HG02870 (cell line): ENCODE measurements at regions not wholly inside any gene's neighbourhood (a gene's known extent, or its start where the extent isn't known, plus 50 kb on each side); places are given as distances from the start of the nearest gene placed in this dataset.

Source experiments
- ATAC-seq: cut with Tn5 transposase; IDR thresholded peaks from one replicate; pipeline ENCODE4 v1.9.1; 2021; ENCODE audit warnings: mild to moderate bottlenecking, moderate library complexity; ENCODE audit not compliant: unreplicated experiment

- no peak for ATAC-seq
These were observed 646.2 kb downstream of the BRD1 start for GRCh38 chr22:49181431-49181830.

GRCh38 chr22:49180683-49181024 lies 647.0 kb downstream of the BRD1 start:
- no peak for ATAC-seq

GRCh38 chr22:49179886-49180682 lies 647.6 kb downstream of the BRD1 start:
- no peak for ATAC-seq

GRCh38 chr22:49179175-49179574 lies 648.5 kb downstream of the BRD1 start:
- no peak for ATAC-seq

GRCh38 chr22:49178246-49179005 lies 649.2 kb downstream of the BRD1 start:
- ATAC-seq, result no peak

GRCh38 chr22:49177666-49178065 lies 650.0 kb downstream of the BRD1 start:
- no peak for ATAC-seq

GRCh38 chr22:49176956-49177355 lies 650.7 kb downstream of the BRD1 start:
- ATAC-seq, result no peak

- no peak for ATAC-seq
These were observed 657.6 kb downstream of the BRD1 start for GRCh38 chr22:49170053-49170452.

GRCh38 chr22:49169074-49169744 lies 658.5 kb downstream of the BRD1 start:
- no peak for ATAC-seq

- ATAC-seq, result no peak
These were observed 659.4 kb downstream of the BRD1 start for GRCh38 chr22:49168219-49168813.

- no peak for ATAC-seq
These were observed 660.9 kb downstream of the BRD1 start for GRCh38 chr22:49166746-49167145.

- ATAC-seq, result no peak
These were observed 661.5 kb downstream of the BRD1 start for GRCh38 chr22:49166211-49166610.

- no peak for ATAC-seq
These were observed 662.8 kb downstream of the BRD1 start for GRCh38 chr22:49164773-49165320.

GRCh38 chr22:49163960-49164690 lies 663.5 kb downstream of the BRD1 start:
- no peak for ATAC-seq

- no peak for ATAC-seq
These were observed 664.3 kb downstream of the BRD1 start for GRCh38 chr22:49163258-49163959.

- ATAC-seq, result no peak
These were observed 664.8 kb downstream of the BRD1 start for GRCh38 chr22:49162841-49163240.

- ATAC-seq, result no peak
These were observed 666.4 kb downstream of the BRD1 start for GRCh38 chr22:49161002-49161850.

- no peak for ATAC-seq
These were observed 667.2 kb downstream of the BRD1 start for GRCh38 chr22:49160261-49161001.
